B cell (primary cell): ENCODE measurements at regions not wholly inside any gene's neighbourhood (a gene's known extent, or its start where the extent isn't known, plus 50 kb on each side); places are given as distances from the start of the nearest gene placed in this dataset.

Source experiments
- ATAC-seq: fragments of 200-7000 bp; cut with Tn5 transposase; one replicate; pipeline ENCODE4 v1.10.0; 2021; ENCODE audit warnings: low read depth, mild to moderate bottlenecking, moderate number of reproducible peaks, moderate library complexity
- CTCF ChIA-PET: fragments of 350-600 bp; sonication (Branson Sonifier 250); formaldehyde crosslinking; loops from one replicate; lab custom pipeline; 2021; ENCODE audit warnings: antibody characterized with exemption, inconsistent platforms; lab: Charles Lee
- POLR2A ChIA-PET: fragments of 350-600 bp; sonication (Branson Sonifier 250); formaldehyde crosslinking; loops from one replicate; lab custom pipeline; 2021; ENCODE audit warnings: antibody characterized with exemption; lab: Charles Lee
- DNase-seq: peaks from one replicate; pipeline ENCODE4 v3.0.0; 2013
- H2AFZ ChIP-seq: 2 replicates; pipeline ENCODE4 v1.6.1; 2012; ENCODE audit warnings: mild to moderate bottlenecking, low read depth, low read length; ENCODE audit not compliant: insufficient read depth, poor library complexity, severe bottlenecking
- H3K27ac ChIP-seq, 2 donors: 1 replicate in 1 of 2; 2 replicates in 1 of 2; pipeline ENCODE4 v1.5.1; 2012 to 2013; ENCODE audit warnings: low read length in 2 of 2, mild to moderate bottlenecking in 2 of 2, moderate library complexity in 1 of 2
- H3K27me3 ChIP-seq, 4 experiments: fragments of 200-600 bp in 1 of 4; sonication (generic) in 1 of 4; replicated peaks in 1 of 4; 1 replicate in 2 of 4; 2 replicates in 2 of 4; pipeline versions ENCODE4 v1.6.1 to v1.7.0; 2013 to 2016; ENCODE audit warnings: low read length in 3 of 4, mild to moderate bottlenecking in 2 of 4, mixed read lengths in 1 of 4, moderate library complexity in 1 of 4; ENCODE audit not compliant: insufficient read depth in 4 of 4, control insufficient read depth in 3 of 4; ENCODE audit errors: control extremely low read depth in 1 of 4
- H3K36me3 ChIP-seq, 2 experiments: replicated peaks in 1 of 2; 1 replicate in 1 of 2; 2 replicates in 1 of 2; pipeline versions ENCODE4 v1.6.1 to v1.7.1; 2013; ENCODE audit warnings: low read length in 1 of 2; ENCODE audit not compliant: insufficient read depth in 2 of 2, control insufficient read depth in 1 of 2; ENCODE audit errors: control extremely low read depth in 1 of 2, extremely low read depth in 1 of 2
- H3K4me1 ChIP-seq, 2 donors: fragments of 200-600 bp in 1 of 2; sonication (generic) in 1 of 2; 1 replicate in 1 of 2; 2 replicates in 1 of 2; pipeline versions ENCODE4 v1.5.1 to v1.6.1; 2013 to 2017; ENCODE audit warnings: low read length in 2 of 2; ENCODE audit not compliant: control insufficient read depth in 2 of 2, insufficient read depth in 2 of 2
- H3K4me2 ChIP-seq: replicated peaks from 2 replicates; pipeline ENCODE3; 2012; ENCODE audit warnings: mild to moderate bottlenecking, low read depth, low read length; ENCODE audit not compliant: poor library complexity, severe bottlenecking
- H3K4me3 ChIP-seq, 5 experiments: fragments of 200-600 bp in 1 of 5; sonication (generic) in 1 of 5; 1 replicate in 3 of 5; 2 replicates in 2 of 5; pipeline versions ENCODE4 v1.5.1 to v1.7.0; 2011 to 2016; ENCODE audit warnings: low read length in 4 of 5, mild to moderate bottlenecking in 4 of 5, low read depth in 2 of 5, control low read depth in 1 of 5, moderate library complexity in 1 of 5; ENCODE audit not compliant: insufficient read depth in 1 of 5; ENCODE audit errors: control extremely low read depth in 1 of 5, extremely low read depth in 1 of 5
- H3K79me2 ChIP-seq: fragments of 200-600 bp; sonication (generic); one replicate; pipeline ENCODE4 v1.6.0; 2016; ENCODE audit warnings: low read length; ENCODE audit not compliant: control insufficient read depth, insufficient read depth
- H3K9ac ChIP-seq: fragments of 200-600 bp; sonication (generic); 2 replicates; pipeline ENCODE4 v1.6.1; 2017; ENCODE audit warnings: mild to moderate bottlenecking, low read length, moderate library complexity
- H3K9me3 ChIP-seq, 3 donors: one replicate each; pipeline versions ENCODE4 v1.6.1 to v1.7.1; 2013; ENCODE audit warnings: low read length in 2 of 3; ENCODE audit not compliant: control insufficient read depth in 2 of 3, insufficient read depth in 1 of 3; ENCODE audit errors: control extremely low read depth in 1 of 3
- H4K20me1 ChIP-seq: 2 replicates; pipeline ENCODE4 v1.6.0; 2012; ENCODE audit warnings: mild to moderate bottlenecking, low read length; ENCODE audit not compliant: insufficient read depth, control insufficient read depth, poor library complexity, severe bottlenecking
- H3K27ac Mint-ChIP-seq: one replicate; pipeline ENCODE4 v1.8.0; 2021; ENCODE audit warnings: mixed read lengths
- H3K27me3 Mint-ChIP-seq: one replicate; pipeline ENCODE4 v1.8.0; 2021; ENCODE audit warnings: mixed read lengths
- H3K4me1 Mint-ChIP-seq: one replicate; pipeline ENCODE4 v1.8.0; 2021; ENCODE audit warnings: mixed read lengths
- H3K4me3 Mint-ChIP-seq: one replicate; pipeline ENCODE4 v1.8.0; 2021; ENCODE audit warnings: mixed read lengths
- H3K9me3 Mint-ChIP-seq: one replicate; pipeline ENCODE4 v1.8.0; 2022; ENCODE audit warnings: mixed read lengths; ENCODE audit not compliant: insufficient read depth
- EZH2 ChIP-seq: IDR thresholded peaks from 2 replicates; pipeline ENCODE4 v1.6.1; 2012; ENCODE audit warnings: borderline replicate concordance, low read depth, mild to moderate bottlenecking, moderate library complexity, low read length; ENCODE audit not compliant: insufficient read depth, poor library complexity, severe bottlenecking
- WGBS: methylation state at CpG from one replicate; pipeline ENCODE4 v1.1.5; 2013; ENCODE audit warnings: missing lambda C conversion rate; ENCODE audit not compliant: insufficient coverage; 5-methylcytosine and 5-hydroxymethylcytosine counted together
- intact Hi-C: fragments of 100-400 bp; cut with micrococcal nuclease; formaldehyde crosslinking; loops from one replicate; pipeline ENCODE4 v1.10.0; 2022
- TF ChIP-seq, protein P1 (sequence below): fragments of 200-600 bp; IDR thresholded peaks from one replicate; pipeline ENCODE4 v1.8.0; 2022; ENCODE audit warnings: antibody characterized with exemption, mild to moderate bottlenecking

GRCh38 chr3:6809349-6809748, 51.6 kb upstream of the GRM7 start:
- POLR2A ChIA-PET = no interaction called here
- H3K79me2 ChIP-seq = no peaks in the 10 kb centered on the region

More at GRCh38 chr3:6809349-6809748, 51.6 kb upstream of the GRM7 start:
- intact Hi-C loops = no loop called here
- DNase-seq (no peak), ATAC-seq (no peak)
- Mint-ChIP-seq H3K27me3 (no peaks in the 10 kb centered on the region), H3K4me1 (no peaks in the 10 kb centered on the region), H3K4me3 (no peak overlapping the region), H3K9me3 (no peaks in the 10 kb centered on the region), H3K27ac (no peak overlapping the region)
- WGBS = 67% methylated on average over 1 of the region's 2 CpGs
- H3K9me3 ChIP-seq = peaks cover 0 to 4% (median 0%) of the 10 kb centered on the region in 3 donors
- H2AFZ ChIP-seq = no peak overlapping the region
- H3K36me3 ChIP-seq = no peaks in the 10 kb centered on the region
- CTCF ChIA-PET = no interaction called here
- H3K27me3 ChIP-seq = no peaks in the 10 kb centered on the region
- no peak overlapping the region for H3K4me2 ChIP-seq
- H3K27ac ChIP-seq = no peak overlapping the region
- TF ChIP-seq, protein P1, sequence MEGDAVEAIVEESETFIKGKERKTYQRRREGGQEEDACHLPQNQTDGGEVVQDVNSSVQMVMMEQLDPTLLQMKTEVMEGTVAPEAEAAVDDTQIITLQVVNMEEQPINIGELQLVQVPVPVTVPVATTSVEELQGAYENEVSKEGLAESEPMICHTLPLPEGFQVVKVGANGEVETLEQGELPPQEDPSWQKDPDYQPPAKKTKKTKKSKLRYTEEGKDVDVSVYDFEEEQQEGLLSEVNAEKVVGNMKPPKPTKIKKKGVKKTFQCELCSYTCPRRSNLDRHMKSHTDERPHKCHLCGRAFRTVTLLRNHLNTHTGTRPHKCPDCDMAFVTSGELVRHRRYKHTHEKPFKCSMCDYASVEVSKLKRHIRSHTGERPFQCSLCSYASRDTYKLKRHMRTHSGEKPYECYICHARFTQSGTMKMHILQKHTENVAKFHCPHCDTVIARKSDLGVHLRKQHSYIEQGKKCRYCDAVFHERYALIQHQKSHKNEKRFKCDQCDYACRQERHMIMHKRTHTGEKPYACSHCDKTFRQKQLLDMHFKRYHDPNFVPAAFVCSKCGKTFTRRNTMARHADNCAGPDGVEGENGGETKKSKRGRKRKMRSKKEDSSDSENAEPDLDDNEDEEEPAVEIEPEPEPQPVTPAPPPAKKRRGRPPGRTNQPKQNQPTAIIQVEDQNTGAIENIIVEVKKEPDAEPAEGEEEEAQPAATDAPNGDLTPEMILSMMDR = no peak
- TF ChIP-seq EZH2 = no peak
- no peaks in the 10 kb centered on the region for H3K4me1 ChIP-seq
- no peak overlapping the region for H3K4me3 ChIP-seq
- H3K9ac ChIP-seq = no peak overlapping the region
- no peaks in the 10 kb centered on the region for H4K20me1 ChIP-seq
